Activated naive CD8-positive, alpha-beta T cell (primary cell): ENCODE measurements at regions not wholly inside any gene's neighbourhood (a gene's known extent, or its start where the extent isn't known, plus 50 kb on each side); places are given as distances from the start of the nearest gene placed in this dataset.

ENCODE experiments used
- H3K27ac Mint-ChIP-seq: one replicate; pipeline ENCODE4 v1.8.0; 2021; ENCODE audit warnings: mixed read lengths
- H3K27me3 Mint-ChIP-seq: one replicate; pipeline ENCODE4 v1.8.0; 2021; ENCODE audit warnings: mixed read lengths
- H3K36me3 Mint-ChIP-seq: one replicate; pipeline ENCODE4 v1.8.0; 2021; ENCODE audit warnings: mixed read lengths
- H3K4me1 Mint-ChIP-seq: one replicate; pipeline ENCODE4 v1.8.0; 2021; ENCODE audit warnings: low read depth, mixed read lengths
- H3K4me3 Mint-ChIP-seq: one replicate; pipeline ENCODE4 v1.8.0; 2021; ENCODE audit warnings: mild to moderate bottlenecking, mixed read lengths
- H3K9me3 Mint-ChIP-seq: one replicate; pipeline ENCODE4 v1.8.0; 2021; ENCODE audit warnings: low read depth, mixed read lengths

GRCh38 chr9:88786291-88787079 lies 204.8 kb upstream of the S1PR3 start:
- no peak overlapping the region for H3K4me3 Mint-ChIP-seq
- no peaks in the 10 kb centered on the region for H3K36me3 Mint-ChIP-seq
- peaks cover 8% of the 10 kb centered on the region for H3K4me1 Mint-ChIP-seq
- H3K27ac Mint-ChIP-seq, result no peak overlapping the region
- H3K27me3 Mint-ChIP-seq, result peaks cover 9% of the 10 kb centered on the region
- H3K9me3 Mint-ChIP-seq, result no peaks in the 10 kb centered on the region

- peaks cover 12% of the 10 kb centered on the region for H3K4me1 Mint-ChIP-seq
Measured at GRCh38 chr9:88789785-88790184, 201.5 kb upstream of the S1PR3 start.

GRCh38 chr9:88791105-88791805 lies 200.0 kb upstream of the S1PR3 start:
- Mint-ChIP-seq H3K36me3 (peaks cover 2% of the 10 kb centered on the region), H3K27me3 (peaks cover 7% of the 10 kb centered on the region), H3K9me3 (peaks cover 4% of the 10 kb centered on the region), H3K27ac (no peak overlapping the region), H3K4me1 (peaks cover 12% of the 10 kb centered on the region), H3K4me3 (no peak overlapping the region)

More at GRCh38 chr9:88789785-88790184, 201.5 kb upstream of the S1PR3 start:
- H3K4me3 Mint-ChIP-seq, result no peak overlapping the region
- H3K27ac Mint-ChIP-seq, result no peak overlapping the region
- no peaks in the 10 kb centered on the region for H3K9me3 Mint-ChIP-seq
- no peaks in the 10 kb centered on the region for H3K36me3 Mint-ChIP-seq
- peaks cover 9% of the 10 kb centered on the region for H3K27me3 Mint-ChIP-seq

DNA sequence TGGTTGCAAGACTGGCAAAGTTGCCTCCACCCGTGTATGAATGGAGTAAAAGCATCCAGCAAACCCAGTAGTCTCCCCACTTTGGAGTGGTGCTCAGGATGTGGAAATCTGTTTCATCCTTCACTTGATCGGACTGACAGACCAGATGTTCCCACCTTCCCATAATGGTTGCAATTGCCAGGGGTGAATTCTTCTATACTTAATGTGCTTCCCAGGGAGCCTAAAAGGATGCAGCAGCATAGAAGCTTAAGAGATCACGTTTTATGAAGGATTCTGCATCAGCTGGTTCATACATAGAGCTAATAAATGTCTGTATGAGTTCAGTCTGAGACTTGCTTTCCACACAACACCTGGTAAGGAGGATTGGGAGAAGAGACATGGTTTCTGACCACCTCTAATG lies 198.8 kb upstream of the S1PR3 start:
- Mint-ChIP-seq H3K27me3 (peaks cover 4% of the 10 kb centered on the region), H3K9me3 (peaks cover 4% of the 10 kb centered on the region), H3K4me3 (no peak overlapping the region), H3K4me1 (peaks cover 12% of the 10 kb centered on the region), H3K27ac (no peak overlapping the region), H3K36me3 (peaks cover 2% of the 10 kb centered on the region)

- Mint-ChIP-seq H3K27me3 (no peaks in the 10 kb centered on the region), H3K27ac (no peak overlapping the region), H3K9me3 (peaks cover 4% of the 10 kb centered on the region), H3K36me3 (peaks cover 2% of the 10 kb centered on the region), H3K4me1 (peaks cover 12% of the 10 kb centered on the region), H3K4me3 (no peak overlapping the region)
Measured at GRCh38 chr9:88794100-88794499, 197.2 kb upstream of the S1PR3 start.

GRCh38 chr9:88796947-88797346 lies 194.3 kb upstream of the S1PR3 start:
- H3K4me3 Mint-ChIP-seq, result no peak overlapping the region

GRCh38 chr9:88798476-88798875 lies 192.8 kb upstream of the S1PR3 start:
- H3K4me1 Mint-ChIP-seq, result peaks cover 4% of the 10 kb centered on the region
- H3K27ac Mint-ChIP-seq, result no peak overlapping the region
- H3K9me3 Mint-ChIP-seq, result peaks cover 4% of the 10 kb centered on the region

More at GRCh38 chr9:88796947-88797346, 194.3 kb upstream of the S1PR3 start:
- H3K27me3 Mint-ChIP-seq, result peaks cover 2% of the 10 kb centered on the region
- no peak overlapping the region for H3K27ac Mint-ChIP-seq
- H3K36me3 Mint-ChIP-seq, result peaks cover 2% of the 10 kb centered on the region
- peaks cover 4% of the 10 kb centered on the region for H3K4me1 Mint-ChIP-seq
- peaks cover 4% of the 10 kb centered on the region for H3K9me3 Mint-ChIP-seq

DNA sequence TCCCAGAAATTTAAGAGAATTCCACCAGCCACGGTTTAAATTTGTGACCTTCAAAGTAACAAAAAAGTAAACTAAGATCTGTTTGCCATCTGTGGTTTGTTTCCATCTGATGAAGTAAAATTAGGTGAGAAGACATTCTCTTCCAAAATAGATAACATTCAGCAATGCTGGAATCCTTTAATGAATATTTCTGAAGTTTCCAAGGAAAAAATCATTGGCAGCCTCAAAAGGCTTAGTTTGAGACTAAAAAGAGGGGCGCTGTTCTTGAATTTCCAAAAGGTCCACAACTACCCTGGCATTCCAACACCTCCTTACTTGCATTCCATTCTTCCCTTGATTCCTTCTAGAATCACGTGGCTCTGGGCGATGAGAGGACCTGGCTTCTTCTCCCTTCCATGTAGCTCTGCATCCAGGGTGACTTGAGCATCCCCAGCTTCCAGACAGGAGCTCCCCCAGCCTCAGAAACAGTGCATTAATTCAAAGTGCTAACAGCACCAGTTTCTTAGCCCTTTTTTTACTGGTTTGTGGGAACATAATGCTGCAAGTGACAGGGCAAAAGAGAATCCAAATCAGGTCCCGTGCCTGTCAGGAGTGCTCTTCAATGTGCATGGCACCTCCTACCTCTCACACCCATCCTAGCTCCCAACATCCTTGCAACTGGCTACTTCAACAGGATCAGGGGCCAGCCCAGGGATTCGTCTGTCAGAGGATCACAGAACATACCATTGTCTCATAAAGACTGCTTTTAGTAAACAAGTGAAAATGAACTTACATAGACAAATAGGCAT lies 191.5 kb upstream of the S1PR3 start:
- Mint-ChIP-seq H3K27me3 (peaks cover 17% of the 10 kb centered on the region), H3K27ac (no peak overlapping the region), H3K4me1 (no peaks in the 10 kb centered on the region)

More at GRCh38 chr9:88798476-88798875, 192.8 kb upstream of the S1PR3 start:
- peaks cover 2% of the 10 kb centered on the region for H3K36me3 Mint-ChIP-seq
- no peak overlapping the region for H3K4me3 Mint-ChIP-seq
- peaks cover 7% of the 10 kb centered on the region for H3K27me3 Mint-ChIP-seq

DNA sequence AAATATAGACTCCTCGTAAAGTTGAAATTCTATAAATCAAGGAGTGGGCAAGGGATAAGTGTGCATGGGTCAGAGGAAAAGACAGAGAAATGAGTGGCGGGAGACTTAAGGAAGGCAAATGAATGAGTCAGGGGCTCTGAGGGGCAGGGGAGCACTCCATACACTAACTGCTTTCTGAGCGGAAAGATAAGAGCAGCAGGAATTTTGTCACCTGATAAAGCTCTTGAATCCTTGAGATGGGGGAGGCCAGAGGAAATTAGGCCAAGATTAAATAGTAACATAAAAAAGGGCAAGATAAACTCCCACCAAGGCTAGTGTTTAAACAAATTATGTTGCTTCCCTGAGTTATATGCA lies 191.0 kb upstream of the S1PR3 start:
- Mint-ChIP-seq H3K36me3 (peaks cover 2% of the 10 kb centered on the region), H3K4me3 (no peak overlapping the region), H3K27me3 (peaks cover 19% of the 10 kb centered on the region), H3K9me3 (peaks cover 4% of the 10 kb centered on the region), H3K4me1 (no peaks in the 10 kb centered on the region), H3K27ac (no peak overlapping the region)

More for the DNA sequence above, 191.5 kb upstream of the S1PR3 start:
- H3K36me3 Mint-ChIP-seq, result peaks cover 2% of the 10 kb centered on the region
- no peak overlapping the region for H3K4me3 Mint-ChIP-seq
- H3K9me3 Mint-ChIP-seq, result peaks cover 4% of the 10 kb centered on the region

DNA sequence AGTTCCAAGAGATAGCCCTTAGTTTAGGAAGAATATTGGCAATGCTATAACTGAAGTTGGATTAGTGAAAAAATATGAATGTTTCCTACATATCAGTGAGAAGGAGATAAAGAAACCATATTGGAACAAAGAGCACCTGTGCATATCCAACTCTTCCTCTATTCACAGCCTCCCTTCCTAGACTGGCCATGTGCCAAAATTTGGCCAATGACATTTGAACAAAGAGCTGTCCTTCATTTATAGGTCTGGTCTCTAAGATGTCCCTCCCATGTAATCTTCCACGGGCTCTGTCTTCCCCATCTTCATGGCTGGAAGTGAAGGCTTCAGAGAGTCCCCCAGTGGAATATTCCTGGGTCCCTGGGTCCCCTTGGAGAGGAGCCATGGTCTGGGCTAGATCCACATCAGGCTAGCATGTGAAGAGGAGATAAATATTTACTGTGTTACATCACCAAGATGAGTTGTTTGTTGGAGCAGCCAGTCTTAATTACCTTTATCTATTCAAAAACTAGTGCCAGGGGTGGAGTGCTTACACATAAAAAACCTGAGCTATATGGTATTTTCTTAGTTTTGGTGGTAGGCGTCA lies 190.0 kb upstream of the S1PR3 start:
- no peak overlapping the region for H3K27ac Mint-ChIP-seq
- peaks cover 19% of the 10 kb centered on the region for H3K27me3 Mint-ChIP-seq
- H3K9me3 Mint-ChIP-seq, result no peaks in the 10 kb centered on the region
- no peaks in the 10 kb centered on the region for H3K36me3 Mint-ChIP-seq
- H3K4me3 Mint-ChIP-seq, result no peak overlapping the region
- no peaks in the 10 kb centered on the region for H3K4me1 Mint-ChIP-seq

- Mint-ChIP-seq H3K4me3 (no peak overlapping the region), H3K9me3 (no peaks in the 10 kb centered on the region), H3K36me3 (no peaks in the 10 kb centered on the region), H3K27me3 (peaks cover 24% of the 10 kb centered on the region), H3K4me1 (no peaks in the 10 kb centered on the region), H3K27ac (no peak overlapping the region)
Measured at GRCh38 chr9:88802533-88802932, 188.7 kb upstream of the S1PR3 start.

DNA sequence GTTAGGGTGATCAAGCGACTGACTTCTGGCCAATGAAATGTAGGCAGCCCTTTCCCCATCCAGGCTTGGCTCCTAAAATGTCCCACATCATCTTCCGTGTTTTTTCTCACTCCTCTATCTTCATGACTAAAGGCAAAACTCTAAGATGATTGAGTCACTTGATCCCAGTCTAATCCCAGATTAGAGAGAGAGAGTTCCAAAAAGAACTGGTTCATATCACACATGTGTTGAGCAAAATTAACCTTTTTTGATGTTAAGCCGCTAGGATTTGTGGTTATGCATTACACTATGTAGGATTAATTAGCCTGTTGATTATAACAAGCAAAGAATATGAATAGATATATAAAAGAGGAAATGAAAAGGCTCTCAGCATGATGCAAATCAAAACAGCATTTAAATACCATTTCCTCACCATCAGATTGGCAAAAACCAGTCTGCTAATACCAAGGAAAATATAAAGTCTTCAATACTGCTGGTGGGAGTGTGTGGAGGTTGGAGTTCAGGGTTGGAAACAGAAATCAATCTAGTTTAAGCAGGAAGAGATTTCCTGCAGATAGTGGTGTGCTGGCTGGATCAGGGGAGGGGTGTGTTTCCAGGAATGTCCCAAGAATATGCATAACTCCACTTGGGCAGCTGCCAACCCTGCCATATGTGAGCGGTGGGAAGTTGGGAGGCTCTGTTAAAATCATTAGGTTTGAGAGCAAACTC lies 187.6 kb upstream of the S1PR3 start:
- Mint-ChIP-seq H3K4me3 (no peak overlapping the region), H3K27me3 (peaks cover 24% of the 10 kb centered on the region), H3K4me1 (no peaks in the 10 kb centered on the region), H3K27ac (no peak overlapping the region), H3K9me3 (no peaks in the 10 kb centered on the region), H3K36me3 (no peaks in the 10 kb centered on the region)

DNA sequence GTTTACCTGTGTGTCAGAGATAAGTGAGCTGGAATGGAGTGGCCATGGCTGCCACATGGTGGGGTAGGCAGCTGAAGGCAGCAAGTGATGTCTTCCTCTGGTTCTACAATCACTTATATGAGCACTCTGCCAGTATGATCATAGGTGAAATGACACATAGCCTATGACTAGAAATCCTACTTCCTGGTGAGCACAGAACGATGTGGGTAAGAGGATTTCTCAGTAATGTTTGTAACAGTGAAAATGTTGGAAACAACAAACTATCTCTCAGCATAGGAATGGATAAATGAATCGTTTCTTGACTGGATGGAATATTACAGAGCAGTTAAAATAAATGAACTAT lies 187.0 kb upstream of the S1PR3 start:
- no peaks in the 10 kb centered on the region for H3K4me1 Mint-ChIP-seq
- no peak overlapping the region for H3K27ac Mint-ChIP-seq
- no peaks in the 10 kb centered on the region for H3K36me3 Mint-ChIP-seq
- no peaks in the 10 kb centered on the region for H3K9me3 Mint-ChIP-seq
- no peak overlapping the region for H3K4me3 Mint-ChIP-seq
- peaks cover 25% of the 10 kb centered on the region for H3K27me3 Mint-ChIP-seq

- no peaks in the 10 kb centered on the region for H3K4me1 Mint-ChIP-seq
- H3K36me3 Mint-ChIP-seq, result no peaks in the 10 kb centered on the region
- H3K4me3 Mint-ChIP-seq, result no peak overlapping the region
- H3K9me3 Mint-ChIP-seq, result no peaks in the 10 kb centered on the region
- H3K27me3 Mint-ChIP-seq, result peaks cover 26% of the 10 kb centered on the region
- H3K27ac Mint-ChIP-seq, result no peak overlapping the region
Measured at GRCh38 chr9:88805217-88805943, 185.9 kb upstream of the S1PR3 start.
